ENCODE measurements at regions not wholly inside any gene's neighbourhood (a gene's known extent, or its start where the extent isn't known, plus 50 kb on each side); places are given as distances from the start of the nearest gene placed in this dataset.

- DNase-seq, result no peak
Observed at GRCh38 chr22:47374901-47375575, 612.6 kb downstream of the TBC1D22A start.

- no peak for DNase-seq
Observed at GRCh38 chr22:47374273-47374771, 611.9 kb downstream of the TBC1D22A start.

GRCh38 chr22:47373648-47374272, 611.3 kb downstream of the TBC1D22A start:
- DNase-seq, result no peak

GRCh38 chr22:47372596-47373385, 610.3 kb downstream of the TBC1D22A start:
- no peak for DNase-seq

GRCh38 chr22:47372111-47372581, 609.7 kb downstream of the TBC1D22A start:
- no peak for DNase-seq

GRCh38 chr22:47371263-47372090, 609.0 kb downstream of the TBC1D22A start:
- DNase-seq, result no peak

- no peak for DNase-seq
Observed at GRCh38 chr22:47370448-47371262, 608.2 kb downstream of the TBC1D22A start.

GRCh38 chr22:47369431-47370015, 607.1 kb downstream of the TBC1D22A start:
- DNase-seq, result no peak

GRCh38 chr22:47369020-47369419, 606.6 kb downstream of the TBC1D22A start:
- DNase-seq, result no peak

GRCh38 chr22:47367993-47368945, 605.8 kb downstream of the TBC1D22A start:
- DNase-seq, result no peak

GRCh38 chr22:47367107-47367690, 604.7 kb downstream of the TBC1D22A start:
- DNase-seq, result no peak

- DNase-seq, result no peak
Observed at GRCh38 chr22:47366026-47366767, 603.7 kb downstream of the TBC1D22A start.

- DNase-seq, result no peak
Observed at GRCh38 chr22:47361247-47361646, 598.8 kb downstream of the TBC1D22A start.

- no peak for DNase-seq
Observed at GRCh38 chr22:47357493-47357892, 595.0 kb downstream of the TBC1D22A start.

GRCh38 chr22:47357086-47357485, 594.6 kb downstream of the TBC1D22A start:
- DNase-seq, result no peak

GRCh38 chr22:47356511-47357011, 594.1 kb downstream of the TBC1D22A start:
- no peak for DNase-seq

- no peak for DNase-seq
Observed at GRCh38 chr22:47355776-47356510, 593.5 kb downstream of the TBC1D22A start.

- DNase-seq, result no peak
Observed at GRCh38 chr22:47355388-47355725, 592.9 kb downstream of the TBC1D22A start.

Data from inflammatory macrophage treated with lipopolysaccharide for 1 hour (primary cell).